RWPE2 (cell line): ENCODE measurements at regions not wholly inside any gene's neighbourhood (a gene's known extent, or its start where the extent isn't known, plus 50 kb on each side); places are given as distances from the start of the nearest gene placed in this dataset.

Experiments
- ATAC-seq: fragments of 200-7000 bp; cut with Tn5 transposase; 3 replicates; pipeline ENCODE4 v1.9.1; 2021; ENCODE audit warnings: low read depth
- DNase-seq: peaks from one replicate; pipeline ENCODE4 v3.0.0-alpha.2; 2020; ENCODE audit warnings: low spot score
- H3K27ac ChIP-seq: fragments of 450-650 bp; 2 replicates; pipeline ENCODE4 v1.5.1; 2017; ENCODE audit warnings: mild to moderate bottlenecking; ENCODE audit not compliant: poor library complexity, severe bottlenecking
- H3K27me3 ChIP-seq: fragments of 250-450 bp; sonication (Bioruptor Pico); 2 replicates; pipeline ENCODE4 v1.5.1; 2021; ENCODE audit warnings: mild to moderate bottlenecking, moderate library complexity; ENCODE audit not compliant: insufficient read depth, poor library complexity, severe bottlenecking
- H3K36me3 ChIP-seq: fragments of 250-450 bp; sonication (Bioruptor Pico); 2 replicates; pipeline ENCODE4 v1.5.1; 2020; ENCODE audit warnings: low read depth, mild to moderate bottlenecking, moderate library complexity
- H3K4me1 ChIP-seq: fragments of 250-450 bp; sonication (Bioruptor Pico); 2 replicates; pipeline ENCODE4 v1.5.1; 2021; ENCODE audit warnings: mild to moderate bottlenecking, moderate library complexity; ENCODE audit not compliant: insufficient read depth, poor library complexity, severe bottlenecking
- H3K4me3 ChIP-seq: fragments of 250-450 bp; sonication (Bioruptor Pico); 2 replicates; pipeline ENCODE4 v1.5.1; 2021; ENCODE audit warnings: mild to moderate bottlenecking, moderate library complexity; ENCODE audit not compliant: severe bottlenecking
- H3K9me3 ChIP-seq: fragments of 250-450 bp; sonication (Bioruptor Pico); 2 replicates; pipeline ENCODE4 v1.5.1; 2021; ENCODE audit warnings: mild to moderate bottlenecking, moderate library complexity; ENCODE audit not compliant: severe bottlenecking
- CTCF ChIP-seq: fragments of 450-650 bp; IDR thresholded peaks from one replicate; pipeline ENCODE4 v1.5.1; 2017; ENCODE audit warnings: mild to moderate bottlenecking, moderate library complexity; ENCODE audit not compliant: poor library complexity, severe bottlenecking

- no peak overlapping the region for H3K4me3 ChIP-seq
- H3K27me3 ChIP-seq = no peaks in the 10 kb centered on the region
- TF ChIP-seq CTCF = no peak
- H3K27ac ChIP-seq = no peak overlapping the region
- no peaks in the 10 kb centered on the region for H3K36me3 ChIP-seq
- ATAC-seq (no peak), DNase-seq (no peak)
- peaks cover 13% of the 10 kb centered on the region for H3K4me1 ChIP-seq
- H3K9me3 ChIP-seq = no peaks in the 10 kb centered on the region
Observed at GRCh38 chr2:18659915-18660314, 70.5 kb upstream of the NT5C1B start.

- H3K27me3 ChIP-seq = no peaks in the 10 kb centered on the region
- DNase-seq (no peak), ATAC-seq (no peak)
- no peak overlapping the region for H3K27ac ChIP-seq
- no peaks in the 10 kb centered on the region for H3K4me1 ChIP-seq
- no peak overlapping the region for H3K4me3 ChIP-seq
- no peaks in the 10 kb centered on the region for H3K9me3 ChIP-seq
- no peak for TF ChIP-seq CTCF
- H3K36me3 ChIP-seq = no peaks in the 10 kb centered on the region
Observed at GRCh38 chr2:18656048-18656447, 66.7 kb upstream of the NT5C1B start.

- TF ChIP-seq CTCF = no peak
- DNase-seq (no peak), ATAC-seq (no peak)
- Histone ChIP-seq H3K4me3 (no peak overlapping the region), H3K9me3 (no peaks in the 10 kb centered on the region), H3K4me1 (no peaks in the 10 kb centered on the region), H3K36me3 (no peaks in the 10 kb centered on the region), H3K27ac (no peak overlapping the region), H3K27me3 (no peaks in the 10 kb centered on the region)
Observed at GRCh38 chr2:18651842-18652774, 62.7 kb upstream of the NT5C1B start.

GRCh38 chr2:18650221-18650620 lies 60.9 kb upstream of the NT5C1B start:
- Histone ChIP-seq H3K27me3 (no peaks in the 10 kb centered on the region), H3K4me1 (no peaks in the 10 kb centered on the region), H3K36me3 (no peaks in the 10 kb centered on the region), H3K9me3 (no peaks in the 10 kb centered on the region), H3K27ac (no peak overlapping the region), H3K4me3 (no peak overlapping the region)
- ATAC-seq = no peak
- no peak for TF ChIP-seq CTCF
- no peak for DNase-seq
